Endothelial cell of umbilical vein (primary cell): ENCODE measurements at regions not wholly inside any gene's neighbourhood (a gene's known extent, or its start where the extent isn't known, plus 50 kb on each side); places are given as distances from the start of the nearest gene placed in this dataset.
"Not testable (repeated sequence)": the region's sequence is repeated elsewhere in the genome, so short reads cannot be mapped to it uniquely, and the experiment has no call there.

ENCODE experiments used
- BruUV-seq: library from RNA; stranded (reverse); fragments of 400-500 nt; replicated peaks from 2 replicates; lab custom pipeline; 2021; lab: Mats Ljungman, UMichigan
- CTCF ChIA-PET: fragments of 300-600, 350-600 bp; sonication (Branson Sonifier 250); formaldehyde crosslinking; loops from one replicate; lab custom pipeline; 2021; ENCODE audit warnings: antibody characterized with exemption, inconsistent platforms; lab: Charles Lee
- POLR2A ChIA-PET: fragments of 300-600, 350-600 bp; sonication (Branson Sonifier 250); formaldehyde crosslinking; loops from one replicate; lab custom pipeline; 2021; ENCODE audit warnings: antibody characterized with exemption, inconsistent platforms; lab: Charles Lee
- DNase-seq: peaks from one replicate; pipeline ENCODE4 v3.0.0-alpha.2; 2011; ENCODE audit warnings: low read depth, low spot score
- FAIRE-seq: peaks from 2 replicates; lab custom pipeline; 2011; peaks lifted over from hg19 to GRCh38; lab: Jason Lieb, UNC
- H2AFZ ChIP-seq: 2 replicates; pipeline ENCODE4 v1.6.0; 2012; ENCODE audit warnings: low read depth, low read length, control low read depth, inconsistent platforms
- H3K27ac ChIP-seq: 2 replicates; pipeline ENCODE4 v1.5.1; 2011; ENCODE audit warnings: low read depth, mild to moderate bottlenecking, control low read depth, low read length, moderate library complexity; ENCODE audit not compliant: insufficient read depth
- H3K27me3 ChIP-seq, 2 experiments: 2 replicates each; pipeline versions ENCODE4 v1.6.0 to v1.6.1; 2011; ENCODE audit warnings: low read length in 2 of 2, mixed read lengths in 1 of 2; ENCODE audit not compliant: control insufficient read depth in 2 of 2, insufficient read depth in 2 of 2
- H3K36me3 ChIP-seq, 2 experiments: 2 replicates in 1 of 2; 3 replicates in 1 of 2; pipeline ENCODE4 v1.5.1; 2011; ENCODE audit warnings: low read length in 2 of 2, mild to moderate bottlenecking in 1 of 2, moderate library complexity in 1 of 2; ENCODE audit not compliant: control insufficient read depth in 2 of 2, insufficient read depth in 2 of 2; ENCODE audit errors: extremely low read depth in 1 of 2
- H3K4me1 ChIP-seq: 3 replicates; pipeline ENCODE4 v1.5.1; 2011; ENCODE audit warnings: mild to moderate bottlenecking, low read length; ENCODE audit not compliant: control insufficient read depth, insufficient read depth; ENCODE audit errors: extremely low read depth
- H3K4me2 ChIP-seq: 2 replicates; pipeline ENCODE4 v1.6.1; 2011; ENCODE audit warnings: low read length, control low read depth, mixed read lengths; ENCODE audit not compliant: insufficient read depth
- H3K4me3 ChIP-seq, 3 experiments: fragments of 200-600 bp in 1 of 3; sonication (generic), shearing (Covaris generic) in 1 of 3; replicated peaks in 1 of 3; 2 replicates each; pipeline ENCODE4 v1.5.1; 2011 to 2016; ENCODE audit warnings: control low read depth in 3 of 3, low read length in 3 of 3, mild to moderate bottlenecking in 2 of 3, inconsistent platforms in 1 of 3, low read depth in 1 of 3, moderate library complexity in 1 of 3; ENCODE audit not compliant: insufficient read depth in 1 of 3
- H3K79me2 ChIP-seq: 2 replicates; pipeline ENCODE4 v1.6.0; 2012; ENCODE audit warnings: low read length, inconsistent platforms; ENCODE audit not compliant: control insufficient read depth, insufficient read depth
- H3K9ac ChIP-seq: replicated peaks from 2 replicates; pipeline ENCODE3; 2011; ENCODE audit warnings: low read length, control low read depth; ENCODE audit not compliant: insufficient read depth; ENCODE audit errors: extremely low read depth
- H3K9me1 ChIP-seq: replicated peaks from 3 replicates; pipeline ENCODE4 v1.6.0; 2011; ENCODE audit warnings: mild to moderate bottlenecking, low read length; ENCODE audit not compliant: control insufficient read depth, insufficient read depth; ENCODE audit errors: extremely low read depth
- H3K9me3 ChIP-seq: replicated peaks from 2 replicates; pipeline ENCODE4 v1.5.1; 2012; ENCODE audit warnings: low read length, inconsistent platforms; ENCODE audit not compliant: control insufficient read depth, insufficient read depth
- H4K20me1 ChIP-seq: replicated peaks from 2 replicates; pipeline ENCODE3; 2011; ENCODE audit warnings: mild to moderate bottlenecking, low read length; ENCODE audit not compliant: control insufficient read depth, insufficient read depth; ENCODE audit errors: extremely low read depth
- CTCF ChIP-seq, 2 donors: IDR thresholded peaks; 1 replicate in 1 of 2; 2 replicates in 1 of 2; pipeline ENCODE4 v1.5.1; 2011; ENCODE audit warnings: low read length in 2 of 2, mild to moderate bottlenecking in 2 of 2, moderate library complexity in 2 of 2, control low read depth in 1 of 2, inconsistent platforms in 1 of 2, low read depth in 1 of 2; ENCODE audit not compliant: insufficient read depth in 1 of 2; ENCODE audit errors: extremely low read depth in 1 of 2
- EZH2 ChIP-seq: IDR thresholded peaks from 2 replicates; pipeline ENCODE4 v1.6.1; 2012; ENCODE audit warnings: borderline replicate concordance, low read depth, mild to moderate bottlenecking, moderate library complexity, low read length, inconsistent platforms; ENCODE audit not compliant: severe bottlenecking
- FOS ChIP-seq: IDR thresholded peaks from 2 replicates; pipeline ENCODE4 v1.6.1; 2011; ENCODE audit warnings: mild to moderate bottlenecking, low read length, moderate library complexity, borderline replicate concordance; ENCODE audit not compliant: insufficient read depth
- GATA2 ChIP-seq: IDR thresholded peaks from 2 replicates; pipeline ENCODE4 v1.7.0; 2011; ENCODE audit warnings: low read depth, mild to moderate bottlenecking, moderate library complexity, mixed read lengths, low read length; ENCODE audit not compliant: insufficient read length, insufficient read depth
- JUN ChIP-seq: IDR thresholded peaks from 2 replicates; pipeline ENCODE4 v1.6.1; 2011; ENCODE audit warnings: borderline replicate concordance, low read depth; ENCODE audit not compliant: insufficient read length, insufficient read depth
- MAX ChIP-seq: IDR thresholded peaks from 2 replicates; pipeline ENCODE4 v1.6.1; 2011; ENCODE audit not compliant: insufficient read depth, insufficient read length
- POLR2A ChIP-seq: IDR thresholded peaks from 2 replicates; pipeline ENCODE4 v1.6.1; 2012; ENCODE audit warnings: low read depth, mild to moderate bottlenecking, control low read depth, low read length
- POLR2AphosphoS5 ChIP-seq: IDR thresholded peaks from 2 replicates; pipeline ENCODE4 v1.6.1; 2012; ENCODE audit warnings: low read depth, mild to moderate bottlenecking, control low read depth, low read length, moderate library complexity; ENCODE audit not compliant: insufficient read depth
- dilution Hi-C: fragments of 300-500 bp; cut with MboI; formaldehyde crosslinking; loops from one replicate; pipeline ENCODE4 v1.15.0; 2019; ENCODE audit warnings: low sequenced_read_pairs; ENCODE audit not compliant: extremely low pct_ligation_motif_present
- intact Hi-C: fragments of 100-400 bp; cut with micrococcal nuclease; formaldehyde crosslinking; loops from one replicate; pipeline ENCODE4 v1.10.0; 2022

DNA sequence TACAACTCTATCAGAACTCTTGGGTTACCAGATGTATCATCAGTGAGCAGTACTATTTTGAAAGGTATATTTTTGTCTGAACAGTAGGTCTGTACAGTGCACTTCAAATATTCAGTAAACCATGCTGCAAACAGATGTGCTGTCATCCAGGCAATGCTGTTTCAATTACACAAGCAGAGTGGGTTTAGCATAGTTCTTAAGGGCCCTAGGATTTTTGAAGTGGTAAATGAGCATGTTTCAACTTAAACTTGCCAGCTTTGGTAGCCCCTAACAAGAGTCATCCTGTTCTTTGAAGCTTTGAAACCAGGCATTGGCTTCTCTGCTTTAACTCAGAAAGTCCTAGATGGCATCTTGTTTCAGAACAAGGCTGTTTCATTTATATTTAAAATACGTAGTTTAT is 1519.9 kb downstream of the SUCLG1 start:
- Histone ChIP-seq H3K9me3 (no peaks in the 10 kb centered on the region), H3K4me1 (no peaks in the 10 kb centered on the region), H2AFZ (no peak overlapping the region), H3K36me3 (no peaks in the 10 kb centered on the region), H3K4me2 (no peak overlapping the region), H3K27ac (no peak overlapping the region), H3K4me3 (no peak overlapping the region), H3K9ac (no peak overlapping the region), H4K20me1 (no peaks in the 10 kb centered on the region), H3K79me2 (no peaks in the 10 kb centered on the region), H3K9me1 (no peaks in the 10 kb centered on the region), H3K27me3 (no peaks in the 10 kb centered on the region)
- DNase-seq (no peak), FAIRE-seq (no peak)
- BruUV-seq = no TSS peak
- CTCF ChIA-PET = interaction anchor here (1.0 to 1.3 kb wide), 2 partner anchors 13 to 257 kb away, joined by 3 read pairs; no protein-coding TSS in a partner anchor
- POLR2A ChIA-PET = no interaction called here
- dilution Hi-C loops (no loop called here), intact Hi-C loops (no loop called here)
- TF ChIP-seq POLR2A (no peak), POLR2AphosphoS5 (no peak), EZH2 (no peak), GATA2 (no peak), MAX (no peak), FOS (no peak), CTCF (IDR thresholded peaks at IDR 0.05; ENCODE audit: extremely low read depth in 1 of 2, insufficient read depth in 1 of 2, low read depth in 1 of 2, low read length in 2 of 2) (no peak), JUN (no peak)

GRCh38 chr2:82938321-82938845 is 1520.7 kb downstream of the SUCLG1 start:
- not testable (repeated sequence) for FAIRE-seq

More at GRCh38 chr2:82938321-82938845, 1520.7 kb downstream of the SUCLG1 start:
- H3K27ac ChIP-seq, H3K79me2 ChIP-seq, H3K4me2 ChIP-seq, DNase-seq, H3K4me3 ChIP-seq, H3K36me3 ChIP-seq, BruUV-seq, H3K4me1 ChIP-seq, H2AFZ ChIP-seq, H4K20me1 ChIP-seq, CTCF ChIA-PET, H3K9ac ChIP-seq, dilution Hi-C loops, H3K9me1 ChIP-seq, H3K9me3 ChIP-seq, H3K27me3 ChIP-seq, POLR2A ChIA-PET, intact Hi-C loops: not testable (repeated sequence)
